ENCODE measurements at regions not wholly inside any gene's neighbourhood (a gene's known extent, or its start where the extent isn't known, plus 50 kb on each side); places are given as distances from the start of the nearest gene placed in this dataset.

- Histone ChIP-seq H2AFZ (ENCODE audit: low read length) (no peak overlapping the region), H3K4me1 (ENCODE audit: low read length) (no peaks in the 10 kb centered on the region), H3K27ac (ENCODE audit: low read length) (no peak overlapping the region), H3K9ac (ENCODE audit: low read length) (no peak overlapping the region), H3K79me2 (ENCODE audit: low read length) (no peaks in the 10 kb centered on the region), H3K27me3 (ENCODE audit: low read length) (no peaks in the 10 kb centered on the region), H3K36me3 (ENCODE audit: insufficient read depth, low read length) (no peaks in the 10 kb centered on the region), H3K4me3 (ENCODE audit: low read length) (no peak overlapping the region), H3K9me2 (replicated peaks; ENCODE audit: insufficient read depth, low read length) (no peaks in the 10 kb centered on the region), H3K9me3 (ENCODE audit: low read length) (no peaks in the 10 kb centered on the region), H3K4me2 (ENCODE audit: low read depth, low read length, poor library complexity, severe bottlenecking) (no peak overlapping the region), H4K20me1 (ENCODE audit: insufficient read depth, low read depth, low read length) (no peaks in the 10 kb centered on the region)
- DNase-seq, result no peak
Observed at GRCh38 chr13:30094015-30094414, 213.3 kb downstream of the KATNAL1 start.

DNA sequence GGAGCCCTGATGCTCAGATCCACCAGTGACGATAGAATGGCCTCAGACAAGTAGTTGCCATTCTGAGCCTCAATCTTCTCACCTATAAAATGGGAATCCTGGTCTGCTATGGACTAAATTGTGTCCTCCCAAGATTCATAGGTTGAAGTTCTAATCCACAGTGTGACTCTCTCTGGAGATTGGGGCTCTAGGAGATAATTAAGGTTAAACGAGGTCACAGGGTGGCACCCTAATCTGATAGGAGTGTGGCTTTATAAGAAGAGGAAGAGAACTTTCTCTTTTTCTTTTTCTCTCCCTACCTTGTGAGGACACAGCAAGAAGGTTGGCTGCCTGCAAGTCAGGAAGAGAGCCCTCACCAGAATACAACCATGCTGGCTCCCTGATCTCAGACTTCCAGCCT, 214.1 kb downstream of the KATNAL1 start:
- Histone ChIP-seq H3K9me2 (replicated peaks; ENCODE audit: insufficient read depth, low read length) (no peaks in the 10 kb centered on the region), H3K4me2 (ENCODE audit: low read depth, low read length, poor library complexity, severe bottlenecking) (no peak overlapping the region), H3K9ac (ENCODE audit: low read length) (no peak overlapping the region), H3K36me3 (ENCODE audit: insufficient read depth, low read length) (no peaks in the 10 kb centered on the region), H2AFZ (ENCODE audit: low read length) (no peak overlapping the region), H3K4me3 (ENCODE audit: low read length) (no peak overlapping the region), H3K27me3 (ENCODE audit: low read length) (no peaks in the 10 kb centered on the region), H3K9me3 (ENCODE audit: low read length) (no peaks in the 10 kb centered on the region), H3K79me2 (ENCODE audit: low read length) (no peaks in the 10 kb centered on the region), H4K20me1 (ENCODE audit: insufficient read depth, low read depth, low read length) (no peaks in the 10 kb centered on the region), H3K4me1 (ENCODE audit: low read length) (no peaks in the 10 kb centered on the region), H3K27ac (ENCODE audit: low read length) (no peak overlapping the region)
- no peak for DNase-seq

GRCh38 chr13:30091691-30092090, 215.7 kb downstream of the KATNAL1 start:
- H3K36me3 ChIP-seq (ENCODE audit: insufficient read depth, low read length), result no peaks in the 10 kb centered on the region
- no peaks in the 10 kb centered on the region for H3K4me1 ChIP-seq (ENCODE audit: low read length)
- H3K9me3 ChIP-seq (ENCODE audit: low read length), result no peaks in the 10 kb centered on the region
- no peaks in the 10 kb centered on the region for H3K27me3 ChIP-seq (ENCODE audit: low read length)
- H3K27ac ChIP-seq (ENCODE audit: low read length), result no peak overlapping the region
- H3K4me3 ChIP-seq (ENCODE audit: low read length), result no peak overlapping the region
- no peak overlapping the region for H3K4me2 ChIP-seq (ENCODE audit: low read depth, low read length, poor library complexity, severe bottlenecking)
- no peak for DNase-seq
- H3K79me2 ChIP-seq (ENCODE audit: low read length), result no peaks in the 10 kb centered on the region
- no peak overlapping the region for H3K9ac ChIP-seq (ENCODE audit: low read length)
- H4K20me1 ChIP-seq (ENCODE audit: insufficient read depth, low read depth, low read length), result no peaks in the 10 kb centered on the region
- no peaks in the 10 kb centered on the region for H3K9me2 ChIP-seq (replicated peaks; ENCODE audit: insufficient read depth, low read length)
- H2AFZ ChIP-seq (ENCODE audit: low read length), result no peak overlapping the region

DNA sequence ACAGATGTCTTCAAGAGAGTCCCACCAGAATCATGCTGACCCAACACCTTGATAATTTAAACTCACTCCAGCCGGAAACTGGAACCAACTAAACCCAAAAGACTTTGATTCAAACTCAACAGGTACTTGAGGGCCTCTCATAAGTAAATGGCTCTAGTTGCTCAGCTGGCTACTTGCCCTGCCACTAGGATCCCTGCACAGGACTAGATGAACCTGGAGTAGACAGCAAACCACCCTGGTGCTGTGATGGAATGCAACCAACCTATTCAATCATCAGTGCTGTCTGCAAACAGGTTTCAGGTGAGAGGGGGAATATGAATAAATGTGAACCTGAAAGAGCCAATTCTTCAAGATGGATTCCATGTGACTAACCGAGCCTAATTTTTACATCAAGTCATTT, 216.3 kb downstream of the KATNAL1 start:
- Histone ChIP-seq H4K20me1 (ENCODE audit: insufficient read depth, low read depth, low read length) (no peaks in the 10 kb centered on the region), H3K36me3 (ENCODE audit: insufficient read depth, low read length) (no peaks in the 10 kb centered on the region), H3K27me3 (ENCODE audit: low read length) (no peaks in the 10 kb centered on the region), H3K4me3 (ENCODE audit: low read length) (no peak overlapping the region), H3K4me1 (ENCODE audit: low read length) (no peaks in the 10 kb centered on the region), H3K27ac (ENCODE audit: low read length) (no peak overlapping the region), H3K79me2 (ENCODE audit: low read length) (no peaks in the 10 kb centered on the region), H3K4me2 (ENCODE audit: low read depth, low read length, poor library complexity, severe bottlenecking) (no peak overlapping the region), H3K9me3 (ENCODE audit: low read length) (no peaks in the 10 kb centered on the region), H2AFZ (ENCODE audit: low read length) (no peak overlapping the region), H3K9ac (ENCODE audit: low read length) (no peak overlapping the region), H3K9me2 (replicated peaks; ENCODE audit: insufficient read depth, low read length) (no peaks in the 10 kb centered on the region)
- DNase-seq, result no peak

GRCh38 chr13:30088312-30088855, 219.0 kb downstream of the KATNAL1 start:
- Histone ChIP-seq H2AFZ (ENCODE audit: low read length) (peak overlapping the region; percentile 50; the same call in 1 of the 2 replicates), H3K27ac (ENCODE audit: low read length) (no peak overlapping the region), H3K4me1 (ENCODE audit: low read length) (no peaks in the 10 kb centered on the region), H3K79me2 (ENCODE audit: low read length) (no peaks in the 10 kb centered on the region), H3K36me3 (ENCODE audit: insufficient read depth, low read length) (no peaks in the 10 kb centered on the region), H3K9me3 (ENCODE audit: low read length) (no peaks in the 10 kb centered on the region), H3K9me2 (replicated peaks; ENCODE audit: insufficient read depth, low read length) (no peaks in the 10 kb centered on the region), H3K27me3 (ENCODE audit: low read length) (no peaks in the 10 kb centered on the region), H3K9ac (ENCODE audit: low read length) (no peak overlapping the region), H3K4me3 (ENCODE audit: low read length) (no peak overlapping the region), H4K20me1 (ENCODE audit: insufficient read depth, low read depth, low read length) (no peaks in the 10 kb centered on the region), H3K4me2 (ENCODE audit: low read depth, low read length, poor library complexity, severe bottlenecking) (no peak overlapping the region)
- DNase-seq, result no peak

- Histone ChIP-seq H2AFZ (ENCODE audit: low read length) (no peak overlapping the region), H3K4me1 (ENCODE audit: low read length) (no peaks in the 10 kb centered on the region), H3K9me2 (replicated peaks; ENCODE audit: insufficient read depth, low read length) (no peaks in the 10 kb centered on the region), H3K27ac (ENCODE audit: low read length) (no peak overlapping the region), H3K4me2 (ENCODE audit: low read depth, low read length, poor library complexity, severe bottlenecking) (no peak overlapping the region), H3K9ac (ENCODE audit: low read length) (no peak overlapping the region), H3K27me3 (ENCODE audit: low read length) (no peaks in the 10 kb centered on the region), H3K36me3 (ENCODE audit: insufficient read depth, low read length) (no peaks in the 10 kb centered on the region), H3K79me2 (ENCODE audit: low read length) (no peaks in the 10 kb centered on the region), H3K4me3 (ENCODE audit: low read length) (no peak overlapping the region), H4K20me1 (ENCODE audit: insufficient read depth, low read depth, low read length) (no peaks in the 10 kb centered on the region), H3K9me3 (ENCODE audit: low read length) (no peaks in the 10 kb centered on the region)
- no peak for DNase-seq
Observed at GRCh38 chr13:30085087-30085486, 222.3 kb downstream of the KATNAL1 start.

GRCh38 chr13:30082391-30082790, 225.0 kb downstream of the KATNAL1 start:
- DNase-seq, result no peak
- Histone ChIP-seq H4K20me1 (ENCODE audit: insufficient read depth, low read depth, low read length) (no peaks in the 10 kb centered on the region), H3K27ac (ENCODE audit: low read length) (no peak overlapping the region), H3K36me3 (ENCODE audit: insufficient read depth, low read length) (no peaks in the 10 kb centered on the region), H3K9ac (ENCODE audit: low read length) (no peak overlapping the region), H3K9me3 (ENCODE audit: low read length) (no peaks in the 10 kb centered on the region), H3K4me2 (ENCODE audit: low read depth, low read length, poor library complexity, severe bottlenecking) (no peak overlapping the region), H3K9me2 (replicated peaks; ENCODE audit: insufficient read depth, low read length) (no peaks in the 10 kb centered on the region), H2AFZ (ENCODE audit: low read length) (no peak overlapping the region), H3K4me3 (ENCODE audit: low read length) (no peak overlapping the region), H3K4me1 (ENCODE audit: low read length) (no peaks in the 10 kb centered on the region), H3K27me3 (ENCODE audit: low read length) (no peaks in the 10 kb centered on the region), H3K79me2 (ENCODE audit: low read length) (no peaks in the 10 kb centered on the region)

- no peak overlapping the region for H3K9ac ChIP-seq (ENCODE audit: low read length)
- no peaks in the 10 kb centered on the region for H3K27me3 ChIP-seq (ENCODE audit: low read length)
- H3K4me1 ChIP-seq (ENCODE audit: low read length), result no peaks in the 10 kb centered on the region
- DNase-seq, result no peak
- no peaks in the 10 kb centered on the region for H3K36me3 ChIP-seq (ENCODE audit: insufficient read depth, low read length)
- H3K4me3 ChIP-seq (ENCODE audit: low read length), result no peak overlapping the region
- no peak overlapping the region for H3K4me2 ChIP-seq (ENCODE audit: low read depth, low read length, poor library complexity, severe bottlenecking)
- H3K9me2 ChIP-seq (replicated peaks; ENCODE audit: insufficient read depth, low read length), result no peaks in the 10 kb centered on the region
- no peaks in the 10 kb centered on the region for H3K79me2 ChIP-seq (ENCODE audit: low read length)
- H2AFZ ChIP-seq (ENCODE audit: low read length), result no peak overlapping the region
- H3K27ac ChIP-seq (ENCODE audit: low read length), result no peak overlapping the region
- H3K9me3 ChIP-seq (ENCODE audit: low read length), result no peaks in the 10 kb centered on the region
- H4K20me1 ChIP-seq (ENCODE audit: insufficient read depth, low read depth, low read length), result no peaks in the 10 kb centered on the region
Observed at GRCh38 chr13:30081331-30081730, 226.0 kb downstream of the KATNAL1 start.

DNA sequence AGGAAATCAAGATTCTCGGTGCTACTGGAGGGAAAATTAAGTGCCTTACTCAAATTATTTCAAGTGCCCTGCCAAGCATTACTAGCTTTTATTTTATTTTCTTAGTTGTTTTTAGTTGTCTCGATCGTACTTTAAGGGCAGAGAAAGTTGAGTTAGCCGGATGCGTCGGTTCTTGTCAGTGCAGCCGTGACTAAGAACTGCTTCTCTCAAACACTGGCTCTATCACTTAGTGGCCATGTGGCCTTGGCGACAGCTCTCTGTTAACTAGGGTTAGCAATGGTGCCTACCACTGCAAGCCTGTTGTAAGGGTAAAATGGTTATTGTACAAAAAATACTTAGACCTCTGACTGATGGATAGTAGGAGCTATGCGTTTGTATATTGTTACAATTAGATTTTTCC, 227.8 kb downstream of the KATNAL1 start:
- H3K4me3 ChIP-seq (ENCODE audit: low read length), result no peak overlapping the region
- no peaks in the 10 kb centered on the region for H3K27me3 ChIP-seq (ENCODE audit: low read length)
- no peaks in the 10 kb centered on the region for H3K79me2 ChIP-seq (ENCODE audit: low read length)
- H3K9me3 ChIP-seq (ENCODE audit: low read length), result no peaks in the 10 kb centered on the region
- no peak overlapping the region for H3K4me2 ChIP-seq (ENCODE audit: low read depth, low read length, poor library complexity, severe bottlenecking)
- H3K36me3 ChIP-seq (ENCODE audit: insufficient read depth, low read length), result no peaks in the 10 kb centered on the region
- no peak overlapping the region for H2AFZ ChIP-seq (ENCODE audit: low read length)
- H3K4me1 ChIP-seq (ENCODE audit: low read length), result no peaks in the 10 kb centered on the region
- H3K9me2 ChIP-seq (replicated peaks; ENCODE audit: insufficient read depth, low read length), result no peaks in the 10 kb centered on the region
- DNase-seq, result no peak
- H3K27ac ChIP-seq (ENCODE audit: low read length), result no peak overlapping the region
- H4K20me1 ChIP-seq (ENCODE audit: insufficient read depth, low read depth, low read length), result no peaks in the 10 kb centered on the region
- H3K9ac ChIP-seq (ENCODE audit: low read length), result no peak overlapping the region

Data from Karpas-422 (cell line).